GM18508 (cell line): ENCODE measurements at regions not wholly inside any gene's neighbourhood (a gene's known extent, or its start where the extent isn't known, plus 50 kb on each side); places are given as distances from the start of the nearest gene placed in this dataset.
"Not testable (repeated sequence)": the region's sequence is repeated elsewhere in the genome, so short reads cannot be mapped to it uniquely, and the experiment has no call there.

ENCODE experiments used
- ATAC-seq: cut with Tn5 transposase; IDR thresholded peaks from one replicate; pipeline ENCODE4 v1.9.1; 2021; ENCODE audit warnings: moderate number of reproducible peaks; ENCODE audit not compliant: insufficient read depth, unreplicated experiment

DNA sequence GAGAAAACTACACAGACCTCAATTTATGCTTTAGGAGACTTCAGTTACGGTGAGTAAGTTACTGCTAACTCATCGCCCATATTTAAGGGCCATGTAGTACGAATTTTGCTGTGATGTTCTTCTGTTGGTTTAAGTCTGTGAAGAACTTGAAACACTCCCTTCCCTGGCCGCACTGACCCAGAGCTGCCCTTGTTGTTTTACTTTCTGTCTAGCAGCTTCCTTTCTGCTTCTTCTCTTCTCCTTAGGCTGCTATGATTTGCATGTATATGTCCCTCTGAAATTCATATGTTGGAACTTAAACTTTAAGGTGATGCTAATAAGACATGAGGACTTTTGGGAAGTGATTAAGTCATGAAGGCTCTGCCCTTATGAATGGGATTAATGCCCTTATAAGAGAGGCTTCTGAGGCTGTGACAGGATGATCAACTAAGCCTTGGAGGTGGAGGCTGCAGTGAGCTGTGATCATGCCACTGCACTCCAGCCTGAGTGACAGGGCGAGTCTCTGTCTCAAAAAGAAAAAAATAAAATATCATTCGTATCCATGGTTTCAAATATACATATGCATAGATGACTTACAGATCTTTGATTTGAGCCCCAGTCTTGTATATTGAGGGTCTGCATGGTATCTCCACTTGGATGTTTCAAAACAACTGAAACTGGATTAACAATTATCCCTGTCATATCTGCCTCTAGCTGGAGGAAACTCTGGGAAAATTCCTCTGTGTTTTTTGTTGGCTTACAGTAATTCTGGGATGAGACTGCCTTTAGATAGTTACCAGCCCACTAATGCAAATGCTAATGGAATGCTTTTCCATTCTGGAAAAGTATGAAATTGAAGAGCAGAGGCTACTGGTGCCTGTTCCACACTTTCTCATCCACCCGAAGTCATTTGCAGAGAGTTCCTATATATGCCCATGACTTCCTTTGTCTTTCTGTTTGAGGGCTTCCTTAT lies 263.4 kb upstream of the ACTBL2 start:
- ATAC-seq = no peak

DNA sequence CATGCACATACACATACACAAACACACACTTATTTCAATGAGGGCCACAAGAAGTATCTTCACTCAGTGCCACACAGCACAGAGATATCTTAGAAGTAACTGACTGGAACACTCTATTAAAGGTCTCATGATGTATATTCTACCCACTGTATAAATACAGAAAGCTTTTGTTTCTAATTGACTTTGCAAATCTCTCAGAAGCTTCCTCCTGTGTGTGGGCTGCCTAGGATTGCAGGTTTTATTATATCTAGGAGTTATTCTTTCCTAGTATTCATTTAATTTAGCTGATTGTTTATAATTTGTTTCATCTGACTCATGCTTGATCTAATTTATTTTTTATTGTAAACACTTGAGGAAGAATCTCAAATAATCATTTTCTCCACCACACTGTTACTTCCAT lies 262.4 kb upstream of the ACTBL2 start:
- ATAC-seq = no peak

DNA sequence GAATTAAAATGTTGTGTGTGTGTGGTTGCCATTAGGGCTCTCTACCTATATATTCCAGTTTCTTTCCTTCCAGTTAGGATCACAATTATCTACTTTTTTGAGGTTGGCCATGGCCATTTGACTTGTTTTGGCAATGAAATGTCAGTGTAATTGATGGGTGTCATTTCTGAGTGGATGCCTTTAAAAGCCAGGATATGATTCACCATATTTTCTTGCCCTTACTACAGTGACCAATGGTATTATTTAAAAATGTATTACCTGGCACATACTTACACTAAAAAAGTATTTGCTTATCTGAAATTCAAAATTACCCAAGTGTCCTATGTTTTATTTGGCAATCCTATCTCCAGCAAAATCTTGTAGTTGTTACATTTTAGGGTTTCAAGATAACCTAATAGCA lies 258.7 kb upstream of the ACTBL2 start:
- ATAC-seq = no peak

DNA sequence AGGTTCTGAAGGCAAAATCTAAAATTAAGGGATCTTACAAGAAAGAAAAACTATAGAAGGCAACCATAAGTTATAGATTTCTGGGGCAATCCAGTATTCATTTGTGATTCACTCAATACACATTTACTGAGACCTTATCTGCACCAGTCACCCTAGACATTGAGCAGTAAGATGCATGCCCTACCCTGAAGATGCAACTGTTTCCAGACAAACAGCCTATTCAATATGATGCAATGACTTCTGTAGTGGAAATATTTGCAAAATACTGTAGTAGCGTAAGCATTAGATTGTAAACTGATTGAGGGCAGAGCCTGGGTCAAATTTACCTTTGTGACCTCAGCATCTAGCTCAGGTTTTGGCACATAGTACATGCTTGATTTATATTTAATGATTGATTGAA lies 256.2 kb upstream of the ACTBL2 start:
- no peak for ATAC-seq

DNA sequence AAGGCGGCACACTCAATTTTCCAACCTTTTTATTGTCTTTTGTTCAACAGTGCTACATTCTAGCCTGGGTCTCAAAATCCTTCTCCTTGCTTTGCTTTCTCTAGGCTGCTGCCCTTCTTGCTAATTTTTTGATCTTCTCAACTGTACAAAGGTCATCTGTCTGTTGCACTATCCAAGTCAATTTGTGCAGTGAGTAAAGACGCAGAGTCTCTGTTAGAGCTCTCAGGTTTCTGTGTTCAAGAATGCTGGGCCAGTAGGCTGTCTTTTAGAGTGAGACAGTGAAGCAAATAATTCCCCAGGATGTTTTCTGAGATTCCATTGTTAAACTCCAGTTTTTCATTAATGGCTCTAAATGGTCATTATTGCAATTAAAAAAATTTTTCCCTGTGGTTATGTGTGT lies 255.7 kb upstream of the ACTBL2 start:
- ATAC-seq = no peak

DNA sequence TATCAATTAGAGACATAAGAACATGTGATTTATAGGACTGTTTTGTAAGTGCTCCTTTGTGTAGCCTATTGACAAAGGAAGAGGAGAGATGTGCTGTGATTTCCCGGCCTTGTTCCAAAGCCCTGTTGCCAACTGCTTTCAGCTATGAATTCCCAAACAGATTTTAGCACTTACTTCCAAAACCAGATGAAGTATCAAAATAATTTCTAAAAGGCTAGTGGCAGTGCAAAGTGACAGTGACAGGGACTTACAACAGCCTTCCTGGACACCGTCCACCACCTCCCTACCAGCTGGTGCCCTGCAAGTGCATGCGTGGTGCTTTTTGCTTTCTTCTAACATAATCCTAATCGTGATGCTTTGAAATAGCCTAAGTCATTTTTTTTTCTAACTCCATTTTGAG lies 254.1 kb upstream of the ACTBL2 start:
- no peak for ATAC-seq

DNA sequence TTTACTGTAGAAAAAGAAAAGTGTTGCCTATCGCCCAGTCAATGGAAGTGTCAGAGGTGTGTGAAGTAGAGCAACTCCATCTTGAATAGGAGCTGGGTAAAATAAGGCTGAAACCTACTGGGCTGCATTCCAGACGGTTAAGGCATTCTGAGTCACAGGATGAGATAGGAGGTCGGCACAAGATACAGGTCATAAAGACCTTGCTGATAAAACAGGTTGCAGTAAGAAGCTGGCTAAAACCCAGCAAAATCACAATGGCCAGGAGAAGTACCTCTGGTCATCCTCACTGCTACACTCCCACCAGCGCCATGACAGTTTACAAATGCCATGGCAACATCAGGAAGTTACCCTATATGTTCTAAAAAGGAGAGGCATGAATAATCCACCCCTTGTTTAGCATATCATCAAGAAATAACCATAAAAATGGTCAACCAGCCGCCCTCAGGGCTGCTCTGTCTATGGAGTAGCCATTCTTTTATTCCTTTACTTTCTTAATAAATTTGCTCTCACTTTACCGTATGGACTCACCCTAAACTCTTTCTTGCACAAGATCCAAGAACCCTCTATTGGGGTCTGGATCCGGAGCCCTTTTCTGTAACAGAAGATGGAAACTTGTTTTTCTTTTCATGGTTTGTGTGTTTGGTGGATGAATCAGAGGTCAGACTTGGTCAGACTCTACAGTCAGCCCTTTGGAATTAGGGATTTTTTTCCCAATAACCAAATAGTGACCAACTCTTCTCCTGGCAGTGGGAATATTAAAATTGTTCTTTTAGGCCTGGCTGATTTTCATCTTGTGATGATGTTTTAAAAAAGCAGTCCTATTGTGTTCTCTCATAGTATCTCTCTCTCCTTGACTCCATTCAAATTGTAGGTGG lies 252.9 kb upstream of the ACTBL2 start:
- ATAC-seq = not testable (repeated sequence)

DNA sequence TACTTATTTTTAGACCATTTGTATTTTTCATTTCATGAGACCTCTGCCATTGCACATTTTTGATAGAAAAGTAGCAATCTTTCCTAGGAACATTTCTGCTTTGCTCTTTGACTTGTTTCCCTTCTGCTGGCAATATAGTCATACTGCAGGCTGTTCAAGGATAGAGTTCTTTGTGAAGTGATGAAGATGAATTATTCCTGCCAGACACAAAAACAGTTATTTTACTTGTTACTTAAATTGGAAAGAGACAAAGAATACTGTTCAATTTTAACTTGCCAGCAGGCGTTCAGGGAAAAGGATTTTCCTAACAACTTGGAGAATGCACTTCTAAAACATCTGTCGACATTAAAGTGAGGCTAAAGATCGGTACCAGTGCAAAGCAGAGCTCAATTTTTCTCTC lies 251.7 kb upstream of the ACTBL2 start:
- no peak for ATAC-seq

DNA sequence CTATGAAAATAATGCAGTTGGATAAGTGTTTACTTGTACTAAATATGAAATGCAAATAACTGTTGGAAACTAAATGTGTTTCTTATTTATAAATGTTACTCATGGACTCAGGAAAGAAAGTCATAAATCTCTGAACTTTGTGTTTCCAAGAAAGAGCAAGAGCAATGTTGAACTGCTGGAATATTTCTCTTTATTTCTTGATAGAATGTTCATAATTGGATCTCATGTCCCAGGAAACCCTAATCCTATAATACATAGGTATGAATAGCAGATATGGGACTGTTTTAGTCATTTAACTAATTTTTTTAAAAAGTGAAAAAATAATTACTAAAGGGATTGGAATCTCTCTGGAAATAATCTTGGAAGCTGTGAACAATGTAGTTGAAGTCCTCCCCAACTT lies 245.0 kb upstream of the ACTBL2 start:
- no peak for ATAC-seq

DNA sequence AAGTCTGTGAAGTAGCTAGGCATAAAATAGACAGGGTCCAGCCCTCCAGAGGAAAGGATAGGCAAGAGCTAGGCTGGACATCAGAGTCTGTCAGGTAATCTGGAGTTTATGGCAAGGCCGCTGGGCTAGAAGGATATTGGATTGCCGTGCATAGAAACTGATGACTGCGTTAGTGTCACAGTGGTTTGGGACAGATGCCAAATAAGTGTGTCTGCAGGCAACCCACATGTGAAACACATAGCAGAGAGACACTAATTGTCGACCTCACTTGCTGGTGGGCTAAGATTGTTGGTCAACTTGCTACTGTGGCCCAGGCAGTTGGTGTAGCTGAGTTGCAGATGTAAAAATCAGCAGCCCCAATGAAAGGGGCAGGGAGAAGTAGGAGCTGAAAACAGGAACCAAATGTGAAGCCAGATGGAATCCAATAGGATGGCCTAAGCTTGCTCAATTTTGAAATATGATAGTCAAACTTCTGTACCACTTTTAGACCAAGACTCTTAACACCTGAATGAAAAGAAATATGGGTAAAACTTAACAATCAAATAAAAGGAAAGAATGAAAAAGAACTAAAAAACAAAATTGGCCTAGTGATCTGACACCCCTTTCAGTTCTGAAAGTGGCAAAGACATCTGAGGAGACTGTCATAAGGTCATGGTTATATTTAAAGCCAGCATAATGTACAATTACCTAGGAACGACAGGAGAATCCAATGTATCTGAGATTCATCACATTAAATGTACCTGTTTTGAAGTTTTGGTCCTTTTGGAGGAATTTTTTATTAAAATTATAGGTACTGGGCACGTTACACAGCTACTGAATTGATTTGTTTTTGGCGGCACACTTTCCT lies 243.3 kb upstream of the ACTBL2 start:
- ATAC-seq = no peak

DNA sequence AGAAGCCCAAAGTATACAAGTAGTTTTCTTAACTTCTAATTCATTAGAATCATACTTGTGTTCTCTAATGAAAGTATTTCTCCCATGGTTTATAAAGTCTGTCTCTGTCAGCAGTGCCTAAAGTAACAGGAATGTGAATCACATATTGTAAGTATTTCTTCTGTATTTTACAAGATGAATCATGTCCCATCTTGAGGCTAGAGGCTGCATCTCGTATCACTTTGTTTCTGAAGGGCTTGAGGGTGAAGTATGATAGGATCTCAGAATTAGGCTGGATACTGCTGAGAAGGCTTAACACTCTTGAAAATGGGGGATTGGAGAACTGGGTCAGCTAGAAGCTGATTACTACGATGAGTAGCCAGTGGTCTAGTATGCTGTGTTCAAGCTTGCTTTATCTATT lies 242.2 kb upstream of the ACTBL2 start:
- ATAC-seq = no peak

DNA sequence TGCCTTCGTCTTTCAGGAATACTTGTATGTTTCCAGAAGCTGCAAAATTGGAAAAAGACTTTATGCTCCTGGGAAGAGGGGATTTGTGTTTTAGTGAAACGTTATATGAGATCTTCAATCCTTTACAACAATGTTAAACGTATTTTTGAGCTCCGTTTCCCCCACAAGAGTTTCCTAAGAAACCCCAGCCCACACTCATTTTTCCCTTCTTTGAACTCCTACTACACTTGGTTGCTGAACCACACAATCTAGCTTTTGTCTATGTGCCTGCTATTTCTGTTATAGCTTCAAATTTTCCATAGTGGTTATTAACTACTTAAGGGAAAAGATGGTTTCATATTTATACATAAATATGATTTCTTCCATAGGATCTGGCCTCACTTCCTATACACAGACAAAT lies 238.6 kb upstream of the ACTBL2 start:
- ATAC-seq = no peak

DNA sequence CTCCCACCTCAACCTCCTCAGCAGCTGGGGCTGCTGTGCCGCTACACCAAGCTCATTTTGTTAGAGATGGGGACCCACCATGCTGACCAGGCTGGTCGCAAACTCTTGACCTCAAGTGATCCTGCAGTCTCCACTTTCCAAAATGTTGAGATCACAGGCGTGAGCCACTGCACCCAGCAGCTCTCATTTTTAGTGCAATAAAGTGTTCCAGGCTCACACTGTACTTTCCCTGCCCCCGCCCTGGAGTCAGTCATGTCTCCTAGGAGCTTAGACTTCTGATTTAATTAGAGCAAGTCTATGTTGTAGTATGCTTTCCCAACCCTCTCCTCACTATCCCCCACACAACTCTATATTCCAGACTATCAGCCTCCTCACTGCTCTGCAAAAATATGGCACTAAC lies 238.0 kb upstream of the ACTBL2 start:
- ATAC-seq = no peak

DNA sequence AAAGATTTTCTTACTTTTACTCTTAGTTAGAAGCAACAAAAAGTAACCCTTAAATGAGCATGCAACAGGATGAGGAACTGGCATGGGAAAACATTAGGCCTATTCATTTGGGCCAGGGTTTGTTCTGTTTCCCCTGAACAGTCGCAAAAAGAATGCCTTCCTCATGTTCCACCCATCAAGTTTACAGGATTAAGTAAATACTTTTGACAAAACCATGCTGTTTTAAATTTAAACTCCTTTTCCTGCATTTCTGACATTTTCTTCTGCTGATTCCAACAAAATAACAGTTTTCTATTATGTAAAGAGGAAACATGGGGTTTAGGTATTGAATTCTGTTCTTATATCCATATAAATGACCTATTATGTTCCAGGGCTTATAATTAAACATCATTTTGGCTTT lies 236.6 kb upstream of the ACTBL2 start:
- ATAC-seq = no peak

DNA sequence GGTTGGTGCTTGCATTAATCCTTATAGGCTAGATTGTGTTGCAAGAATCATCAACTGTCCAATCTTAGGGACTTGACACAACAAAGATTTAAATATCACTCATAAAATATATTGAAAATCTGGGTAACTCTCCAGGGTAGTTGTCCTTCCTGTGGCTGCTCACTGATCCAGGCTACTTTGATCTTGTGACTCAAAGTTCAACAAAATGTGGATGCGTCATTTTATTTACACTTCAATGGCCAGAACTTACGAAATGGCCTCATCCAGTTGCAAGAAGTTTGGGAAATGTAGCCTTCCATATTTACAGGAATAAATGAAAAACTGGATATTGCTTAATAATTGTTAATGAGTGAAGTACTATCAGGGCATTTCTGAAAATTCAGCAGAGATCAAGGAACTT lies 235.5 kb upstream of the ACTBL2 start:
- ATAC-seq = no peak

DNA sequence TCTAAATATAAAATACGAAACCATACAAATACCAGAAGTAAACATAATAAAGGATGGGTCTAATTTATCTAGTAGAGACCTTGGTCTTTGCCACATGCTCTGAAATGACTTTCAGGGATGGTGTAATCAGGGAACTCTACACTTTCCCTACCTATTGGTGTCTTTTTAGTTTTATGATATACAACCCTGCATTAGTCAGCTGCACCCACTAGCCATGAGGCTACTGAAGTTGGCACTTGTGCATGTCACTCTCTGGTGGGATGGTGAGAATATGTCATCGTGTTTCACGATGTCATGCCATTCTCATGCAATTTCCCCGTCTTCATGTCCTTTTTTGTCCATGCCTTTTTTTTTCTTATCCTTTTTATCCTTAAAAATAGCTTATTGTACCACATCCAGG lies 234.9 kb upstream of the ACTBL2 start:
- ATAC-seq = no peak

DNA sequence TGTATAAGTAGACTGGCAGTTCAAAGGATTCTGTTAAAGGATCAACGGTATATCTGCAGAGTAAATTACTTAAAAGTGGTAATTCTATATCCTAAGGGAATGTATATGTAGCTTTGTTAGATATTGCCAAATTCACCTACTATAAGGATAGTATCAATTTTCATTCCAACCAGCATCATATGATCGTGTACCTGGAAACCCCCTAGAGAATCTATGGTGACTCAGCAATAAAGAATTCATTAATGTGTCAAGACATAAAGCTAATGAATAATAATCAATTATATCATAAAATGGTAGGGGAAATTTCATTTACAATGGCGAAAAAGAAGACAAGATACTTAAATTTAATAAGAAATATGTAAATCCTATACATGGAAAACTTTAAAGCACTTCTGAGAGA lies 234.1 kb upstream of the ACTBL2 start:
- ATAC-seq = no peak

DNA sequence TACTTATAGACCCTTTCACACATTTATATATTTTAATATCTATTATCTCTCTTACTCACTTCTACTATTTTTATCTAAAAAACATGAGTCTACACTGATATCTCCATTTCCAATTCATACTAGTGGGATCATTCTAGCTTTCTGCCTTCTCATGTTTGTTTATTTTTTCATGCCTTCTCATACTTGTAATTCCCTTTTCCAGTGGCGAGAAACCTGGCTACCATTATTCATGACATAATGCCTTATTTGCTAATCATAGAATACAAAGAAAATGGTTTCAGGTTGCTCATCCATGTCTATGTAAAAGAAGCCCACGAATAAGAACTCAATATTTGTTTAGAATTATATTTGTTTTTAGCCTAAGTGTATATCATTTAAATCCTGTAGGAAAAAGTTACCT lies 232.7 kb upstream of the ACTBL2 start:
- no peak for ATAC-seq

DNA sequence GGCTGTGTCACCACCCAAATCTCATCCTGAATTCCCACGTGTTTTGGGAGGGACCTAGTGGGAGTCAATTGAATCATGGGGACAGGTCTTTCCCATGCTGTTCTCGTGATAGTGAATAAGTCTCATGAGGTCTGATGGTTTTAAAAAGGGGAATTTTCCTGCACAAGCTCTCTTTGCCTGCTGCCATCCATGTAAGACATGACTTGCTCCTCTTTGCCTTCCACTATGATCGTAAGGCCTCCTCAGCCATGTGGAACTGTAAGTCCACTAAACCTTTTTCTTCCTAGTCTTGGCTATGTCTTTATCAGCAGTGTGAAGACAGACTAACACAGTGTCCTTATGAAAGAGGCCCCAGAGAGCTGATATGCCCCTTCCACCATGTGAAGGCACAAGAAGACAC lies 230.9 kb upstream of the ACTBL2 start:
- not testable (repeated sequence) for ATAC-seq

DNA sequence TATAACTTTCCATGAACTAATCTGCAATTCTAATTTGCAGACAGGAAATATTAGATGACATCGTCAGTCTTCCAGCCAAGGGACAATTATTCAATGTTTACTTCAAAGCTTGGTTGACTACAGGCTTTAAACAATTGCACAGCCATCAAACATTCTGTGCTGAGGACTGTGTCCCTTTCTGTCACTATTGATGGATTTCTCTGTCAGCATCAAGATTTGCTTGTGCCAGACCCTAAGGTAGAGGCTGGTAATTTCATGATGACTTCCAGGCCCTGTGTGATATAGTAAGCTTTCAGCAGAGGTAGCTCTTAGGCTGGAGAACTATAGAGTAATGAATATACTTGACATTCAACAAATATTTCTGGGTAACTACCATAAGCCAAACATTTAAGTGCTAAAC lies 229.3 kb upstream of the ACTBL2 start:
- ATAC-seq = no peak

DNA sequence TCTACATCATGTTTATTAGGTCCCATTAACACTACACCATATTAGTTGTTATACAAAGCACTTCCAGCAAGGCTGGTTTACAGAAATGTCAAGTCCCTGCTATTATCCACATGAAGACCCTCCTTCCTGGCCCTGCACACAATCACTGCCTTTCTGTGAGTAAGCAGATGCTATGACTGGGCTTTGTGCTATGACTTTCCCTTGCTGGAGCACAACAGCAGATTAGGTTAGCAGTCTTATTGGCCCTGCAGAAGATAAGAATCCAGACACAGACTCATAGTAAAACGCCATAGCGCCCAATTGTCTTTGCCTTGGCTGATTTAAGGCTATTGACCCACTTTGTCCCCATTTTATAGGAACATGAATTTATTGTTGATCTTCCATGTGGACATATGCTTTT lies 228.9 kb upstream of the ACTBL2 start:
- no peak for ATAC-seq
